ENCODE measurements at regions not wholly inside any gene's neighbourhood (a gene's known extent, or its start where the extent isn't known, plus 50 kb on each side); places are given as distances from the start of the nearest gene placed in this dataset.

- TF ChIP-seq CTCF (IDR thresholded peaks at IDR 0.05; ENCODE audit: borderline replicate concordance, extremely low read depth, low read length, poor library complexity, severe bottlenecking) (no peak), EZH2 (IDR thresholded peaks at IDR 0.05; ENCODE audit: borderline replicate concordance, low read depth, low read length, severe bottlenecking) (no peak)
Measured at GRCh38 chr10:71081912-71082311, 130.5 kb upstream of the UNC5B start.
